NK-92 treated with Interleukin-12 subunit alpha and Interleukin-12 subunit beta, amount 100 ng/mL, for 24 hours (cell line): ENCODE measurements at regions not wholly inside any gene's neighbourhood (a gene's known extent, or its start where the extent isn't known, plus 50 kb on each side); places are given as distances from the start of the nearest gene placed in this dataset.
"Not testable (repeated sequence)": the region's sequence is repeated elsewhere in the genome, so short reads cannot be mapped to it uniquely, and the experiment has no call there.

Source experiments
- DNase-seq: peaks from one replicate; lab custom pipeline; 2025; lab: John Stamatoyannopoulos, UW

DNA sequence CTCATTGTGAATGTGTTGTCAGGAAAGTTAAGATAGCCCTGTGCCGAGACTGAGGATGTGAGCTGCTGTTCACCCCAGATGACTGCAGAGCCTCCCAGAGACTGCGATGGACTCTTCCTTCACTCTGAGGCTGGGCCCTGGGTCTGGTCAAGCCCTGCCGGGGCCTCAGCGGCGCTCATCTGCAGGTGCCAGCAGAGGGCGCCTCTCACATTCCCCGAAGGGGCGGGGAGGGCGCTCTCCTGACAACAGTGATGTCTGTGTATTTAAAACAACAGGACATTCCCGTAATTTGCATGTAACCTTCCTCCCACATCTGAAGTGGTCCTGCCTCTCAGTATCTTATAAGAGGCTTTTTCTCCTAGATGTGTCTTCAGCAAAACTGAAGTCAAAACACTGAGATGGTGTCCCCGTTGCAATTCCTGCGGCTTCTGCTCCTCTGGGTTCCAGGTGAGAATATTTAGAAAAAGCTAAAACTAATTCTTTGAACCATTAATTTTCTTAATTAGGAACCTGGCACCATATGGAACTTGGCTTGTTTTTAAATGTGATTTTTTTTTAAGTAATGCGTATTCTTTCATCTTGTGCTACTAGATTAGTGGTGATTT, 1377.9 kb downstream of the RPIA start:
- DNase-seq: peak; percentile 4

DNA sequence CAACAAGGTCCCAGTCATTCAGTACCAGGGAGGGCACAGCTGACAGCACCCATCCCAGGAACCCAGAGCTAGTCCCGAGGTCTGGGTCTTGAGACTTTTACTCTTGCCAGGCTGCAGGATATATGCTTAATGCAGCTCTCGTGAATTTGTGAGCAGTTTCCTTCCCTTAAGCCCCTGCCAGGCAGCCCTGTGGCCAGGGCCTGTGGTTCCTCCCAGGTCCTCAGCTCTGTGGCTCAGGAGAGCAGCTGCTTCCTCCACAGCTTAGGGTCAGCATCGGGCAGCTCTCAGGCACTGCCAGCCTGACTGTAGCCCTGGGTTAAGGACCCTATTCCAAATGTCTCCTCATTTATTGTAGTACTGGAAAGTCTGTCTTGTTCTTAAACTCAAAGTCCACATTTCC, 1384.8 kb downstream of the RPIA start:
- DNase-seq: no peak

DNA sequence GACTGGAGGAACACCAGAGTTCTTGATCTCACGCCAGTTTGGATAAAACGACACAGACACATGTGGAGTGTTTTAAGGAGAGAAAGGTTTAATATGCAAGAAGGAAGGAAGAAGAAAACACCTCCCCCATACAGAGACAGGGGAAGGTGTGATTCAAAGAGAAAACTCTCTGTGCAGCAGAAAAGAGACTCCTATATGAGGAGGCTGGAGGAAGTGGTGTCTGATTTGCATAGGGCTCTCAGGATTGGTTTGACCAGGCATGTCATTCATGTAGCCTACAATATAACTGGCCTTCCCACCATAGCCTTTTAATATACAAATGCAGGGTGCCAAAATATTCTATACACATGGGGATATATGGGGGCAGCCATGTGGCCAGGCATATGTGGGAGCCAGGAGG, 1386.5 kb downstream of the RPIA start:
- no peak for DNase-seq

DNA sequence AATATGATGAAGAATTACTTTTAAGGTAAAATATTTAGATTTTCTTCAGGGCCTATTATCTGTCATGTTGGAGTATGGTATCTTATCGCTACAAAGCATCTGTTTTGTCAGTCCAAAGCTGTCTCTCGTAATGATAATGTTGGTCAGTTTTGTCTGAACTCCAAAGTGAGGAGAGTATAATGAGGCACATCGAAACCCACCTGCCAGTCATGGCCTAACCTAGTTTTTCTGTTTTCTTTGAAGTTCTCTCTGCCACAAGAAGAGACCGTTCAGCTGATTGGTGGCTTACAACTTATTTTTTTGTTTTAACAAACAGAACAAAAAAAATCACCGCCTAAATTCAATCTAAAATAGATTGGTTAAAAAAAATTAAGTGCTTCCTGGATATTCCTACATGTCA, 1387.9 kb downstream of the RPIA start:
- no peak for DNase-seq

DNA sequence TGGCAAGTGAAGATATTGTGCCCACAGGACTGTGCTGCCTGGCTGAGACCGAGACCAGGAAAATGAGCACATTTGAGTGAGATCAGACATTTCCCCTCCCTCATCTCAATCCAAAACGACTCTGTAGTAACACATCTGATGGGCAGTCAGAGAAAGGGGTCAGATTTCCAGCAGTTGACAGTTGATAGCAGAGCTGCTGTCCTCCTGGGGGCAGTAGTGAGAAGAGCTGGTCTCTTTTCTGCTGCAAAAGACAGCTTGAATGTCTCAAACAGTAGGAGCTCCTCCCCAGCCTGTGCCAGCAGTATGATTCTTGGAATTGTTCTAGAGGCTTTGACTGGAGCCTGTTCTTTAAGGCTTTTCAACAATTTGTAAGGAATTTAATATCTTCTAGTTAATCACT, 1396.3 kb downstream of the RPIA start:
- not testable (repeated sequence) for DNase-seq

DNA sequence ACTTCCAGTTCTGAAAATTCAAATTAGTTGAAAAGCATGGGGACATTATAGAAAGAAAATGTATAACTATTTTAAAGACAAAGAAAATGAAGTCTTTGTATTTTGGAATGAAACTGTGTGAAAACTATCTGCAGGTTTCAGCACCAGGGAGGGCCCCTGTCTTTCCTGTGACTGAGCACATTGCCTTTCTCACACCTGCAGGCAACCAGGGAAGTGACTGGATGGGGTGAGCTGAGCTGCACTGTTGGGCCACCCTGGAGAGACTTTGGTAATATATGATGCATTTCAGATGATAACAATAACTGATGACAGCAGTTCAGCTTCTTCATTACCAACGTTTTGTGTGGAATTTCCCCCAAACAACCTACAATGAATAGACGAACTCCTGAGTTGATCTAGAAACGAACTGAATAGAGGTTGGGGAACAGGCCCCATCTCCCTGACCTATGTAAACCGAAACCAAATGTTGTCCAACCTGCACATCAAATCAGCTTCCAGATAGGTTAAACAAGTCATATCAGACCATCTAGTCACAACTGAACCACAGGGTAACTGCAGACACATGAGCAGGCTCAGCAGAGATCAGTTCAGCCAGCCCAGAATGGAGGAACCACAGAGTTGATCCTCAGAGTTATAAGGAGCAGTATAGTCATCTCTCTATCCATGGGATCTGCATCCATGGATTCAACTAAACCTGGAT, 1402.2 kb downstream of the RPIA start:
- DNase-seq: not testable (repeated sequence)

DNA sequence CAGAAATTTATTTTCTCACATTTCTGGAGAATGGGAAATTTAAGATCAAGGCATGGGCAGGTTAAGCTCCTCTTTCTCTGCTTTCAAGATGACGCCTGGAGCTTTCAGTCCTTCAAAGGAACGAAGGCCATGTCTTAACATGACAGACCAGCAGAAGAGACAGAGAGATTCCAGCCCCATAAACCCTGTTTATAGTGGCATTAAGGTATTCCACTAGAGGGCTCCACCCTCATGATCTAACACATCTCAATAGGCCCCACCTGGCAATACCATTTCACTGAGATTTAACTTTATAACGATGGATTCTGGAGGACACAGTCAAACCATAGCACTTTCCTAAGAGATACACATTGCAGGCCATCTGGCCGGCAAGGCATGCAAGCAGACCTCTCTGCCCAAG, 1406.1 kb downstream of the RPIA start:
- DNase-seq: not testable (repeated sequence)

DNA sequence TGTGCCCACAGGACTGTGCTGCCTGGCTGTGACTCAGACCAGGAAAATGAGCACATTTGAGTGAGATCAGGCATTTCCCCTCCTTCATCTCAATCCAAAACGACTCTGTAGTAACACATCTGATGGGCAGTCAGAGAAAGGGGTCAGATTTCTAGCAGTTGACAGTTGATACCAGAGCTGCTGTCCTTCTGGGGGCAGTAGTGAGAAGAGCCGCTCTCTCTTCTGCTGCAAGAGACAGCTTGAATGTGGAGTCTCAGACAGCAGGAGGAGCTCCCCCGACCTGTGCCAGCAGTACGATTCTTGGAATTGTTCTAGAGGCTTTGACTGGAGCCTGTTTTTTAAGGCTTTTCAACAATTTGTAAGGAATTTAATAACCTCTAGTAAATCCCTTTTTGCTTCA, 1413.7 kb downstream of the RPIA start:
- DNase-seq: not testable (repeated sequence)

DNA sequence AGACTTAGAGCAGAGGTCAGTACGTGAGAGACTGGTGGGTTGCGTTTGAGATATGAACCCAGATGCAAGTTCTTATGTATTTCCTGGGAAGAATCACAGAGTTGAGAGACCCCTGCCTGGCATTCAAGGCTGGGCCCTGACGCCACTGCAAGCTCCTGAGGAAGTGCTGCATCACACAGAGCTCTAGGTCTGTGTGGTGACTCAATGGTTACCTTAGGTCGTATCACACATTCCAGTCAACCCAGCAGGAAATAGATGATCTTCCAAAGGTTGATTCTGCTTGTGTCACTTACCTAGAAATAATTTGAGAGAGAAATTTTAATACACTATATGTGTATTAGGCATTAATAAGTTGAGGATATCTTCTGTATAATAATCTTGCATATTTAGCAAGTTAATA, 1431.9 kb downstream of the RPIA start:
- DNase-seq: not testable (repeated sequence)

DNA sequence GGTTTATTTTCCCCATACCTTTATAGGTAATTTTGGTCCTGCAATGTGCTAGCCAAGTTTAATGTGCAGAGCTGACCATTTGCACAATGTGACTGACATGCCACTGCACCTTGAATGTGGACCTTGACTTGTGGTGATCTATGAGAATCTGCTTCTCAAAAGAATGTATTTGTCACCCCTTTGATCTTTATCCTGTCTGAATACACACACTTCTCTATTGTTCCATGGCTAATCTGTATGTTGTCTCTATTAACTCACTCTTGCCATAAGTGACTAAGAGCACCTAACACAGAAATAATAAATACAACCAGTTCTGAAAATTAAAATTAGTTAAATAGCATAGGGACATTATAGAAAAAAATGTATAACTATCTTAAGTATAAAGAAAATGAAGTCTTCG, 1447.6 kb downstream of the RPIA start:
- not testable (repeated sequence) for DNase-seq

DNA sequence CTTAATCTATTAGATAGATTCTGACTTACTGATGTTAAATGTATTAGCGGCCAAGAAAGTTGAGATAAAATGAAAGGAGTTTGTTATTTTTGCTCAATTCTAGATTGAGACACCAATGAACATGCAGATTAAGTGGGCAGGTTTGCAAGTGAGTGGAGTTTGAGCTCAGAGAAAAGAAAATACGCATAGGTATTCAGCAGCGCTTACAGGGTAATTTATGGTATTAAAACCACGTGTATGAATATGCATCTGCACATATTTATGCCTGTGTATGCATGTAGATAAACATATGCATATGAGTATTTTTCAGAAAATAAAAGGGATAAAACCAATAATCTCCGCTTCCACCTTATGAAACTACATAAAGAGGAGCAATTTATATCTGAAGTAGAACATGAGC, 1450.1 kb downstream of the RPIA start:
- not testable (repeated sequence) for DNase-seq

DNA sequence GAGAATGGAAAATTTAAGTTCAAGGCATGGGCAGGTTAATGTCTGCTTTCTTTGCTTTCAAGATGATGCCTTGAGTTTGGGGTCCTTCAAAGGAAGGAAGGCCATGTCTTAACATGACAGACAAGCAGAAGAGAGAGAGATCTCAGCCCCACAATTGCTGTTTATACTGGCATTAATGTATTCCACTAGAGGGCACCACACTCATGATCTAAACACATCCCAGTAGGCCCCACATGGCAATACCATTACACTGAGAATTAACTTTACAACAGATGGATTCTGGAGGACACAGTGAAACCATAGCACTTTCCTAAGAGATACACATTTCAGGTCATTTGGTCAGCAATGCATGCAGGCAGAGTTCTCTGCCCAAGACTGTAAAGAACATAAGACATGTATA, 1460.3 kb downstream of the RPIA start:
- DNase-seq: not testable (repeated sequence)

DNA sequence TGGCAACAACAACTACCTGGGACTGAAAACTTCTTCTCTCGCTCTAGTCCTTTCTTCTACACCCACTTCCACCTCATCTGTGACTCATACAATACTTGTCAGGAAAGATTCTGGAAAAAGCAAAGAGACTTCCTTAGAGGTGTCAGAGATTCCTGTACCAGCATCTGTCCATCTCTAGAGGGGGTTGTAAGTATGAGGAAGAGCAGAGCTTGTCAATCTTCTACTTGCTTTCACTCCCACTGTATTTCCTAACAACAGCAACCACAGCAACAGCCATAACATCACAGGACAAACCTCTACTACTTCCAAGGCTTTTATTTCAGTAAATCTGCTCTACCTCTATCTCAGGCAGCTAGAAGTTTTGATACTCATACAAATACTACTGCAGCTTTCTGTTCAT, 1479.5 kb downstream of the RPIA start:
- not testable (repeated sequence) for DNase-seq

DNA sequence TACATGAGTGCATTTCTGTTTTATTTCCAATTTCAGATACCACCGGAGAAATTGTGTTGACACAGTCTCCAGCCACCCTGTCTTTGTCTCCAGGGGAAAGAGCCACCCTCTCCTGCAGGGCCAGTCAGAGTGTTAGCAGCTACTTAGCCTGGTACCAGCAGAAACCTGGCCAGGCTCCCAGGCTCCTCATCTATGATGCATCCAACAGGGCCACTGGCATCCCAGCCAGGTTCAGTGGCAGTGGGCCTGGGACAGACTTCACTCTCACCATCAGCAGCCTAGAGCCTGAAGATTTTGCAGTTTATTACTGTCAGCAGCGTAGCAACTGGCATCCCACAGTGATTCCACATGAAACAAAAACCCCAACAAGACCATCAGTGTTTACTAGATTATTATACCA, 1481.6 kb downstream of the RPIA start:
- not testable (repeated sequence) for DNase-seq

DNA sequence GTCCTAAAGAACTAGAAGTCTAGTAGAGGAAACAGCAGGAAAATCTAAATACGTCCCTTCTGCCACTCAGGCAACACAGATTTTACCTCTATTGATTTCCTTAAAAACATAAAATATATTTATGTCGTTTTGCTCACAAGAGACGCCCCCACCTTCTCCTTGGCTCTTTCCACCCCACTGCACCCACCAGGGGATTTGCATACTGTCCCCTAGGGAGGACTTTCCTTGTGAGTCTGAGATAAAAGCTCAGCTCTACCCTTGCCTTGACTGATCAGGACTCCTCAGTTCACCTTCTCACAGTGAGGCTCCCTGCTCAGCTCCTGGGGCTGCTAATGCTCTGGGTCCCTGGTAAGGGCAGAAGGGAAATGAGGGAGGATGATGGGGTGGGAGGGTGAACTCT, 1488.1 kb downstream of the RPIA start:
- DNase-seq: not testable (repeated sequence)

DNA sequence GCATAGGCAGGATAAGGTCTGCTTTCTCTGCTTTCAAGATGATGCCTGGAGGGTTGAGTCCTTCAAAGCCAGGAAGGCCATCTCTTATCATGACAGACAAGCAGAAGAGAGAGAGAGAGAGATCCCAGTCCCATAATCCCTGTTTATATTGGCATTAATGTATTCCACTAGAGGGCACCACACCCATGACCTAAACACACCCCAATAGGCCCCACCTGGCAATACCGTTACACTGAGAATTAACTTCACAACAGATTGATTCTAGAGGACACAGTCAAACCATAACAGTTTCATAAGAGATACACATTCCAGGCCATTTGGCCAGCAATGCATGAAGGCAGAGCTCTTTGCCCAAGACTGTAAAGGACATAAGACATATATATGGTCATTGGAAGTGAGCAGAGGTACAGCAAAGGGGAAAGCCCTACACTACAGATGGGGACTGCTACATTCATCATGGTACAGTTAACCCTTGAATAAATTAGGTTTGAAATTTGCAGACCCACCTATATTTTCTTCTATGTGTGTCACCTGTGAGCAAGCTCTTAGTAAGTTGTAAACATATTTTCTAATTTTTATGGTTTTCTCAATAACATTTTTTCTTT, 1516.1 kb downstream of the RPIA start:
- no peak for DNase-seq

DNA sequence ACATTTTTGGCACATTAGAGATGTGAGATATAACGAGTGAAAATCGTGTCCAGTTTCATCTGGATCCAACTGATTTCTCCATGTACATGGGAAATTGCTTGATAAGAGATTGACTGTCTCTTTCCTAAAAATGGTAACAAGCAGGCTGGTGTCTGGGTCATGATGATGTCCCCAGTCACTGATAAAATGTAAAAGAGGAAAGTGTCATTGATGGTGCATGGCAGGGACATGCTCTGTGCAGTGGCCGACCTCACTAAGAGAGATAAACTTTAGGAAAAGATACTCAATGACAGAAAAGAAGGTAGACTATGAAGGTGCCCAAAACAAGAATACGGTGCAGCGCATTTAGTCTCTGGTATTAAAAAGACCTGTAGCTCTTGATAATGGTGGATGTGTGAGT, 1517.5 kb downstream of the RPIA start:
- no peak for DNase-seq

DNA sequence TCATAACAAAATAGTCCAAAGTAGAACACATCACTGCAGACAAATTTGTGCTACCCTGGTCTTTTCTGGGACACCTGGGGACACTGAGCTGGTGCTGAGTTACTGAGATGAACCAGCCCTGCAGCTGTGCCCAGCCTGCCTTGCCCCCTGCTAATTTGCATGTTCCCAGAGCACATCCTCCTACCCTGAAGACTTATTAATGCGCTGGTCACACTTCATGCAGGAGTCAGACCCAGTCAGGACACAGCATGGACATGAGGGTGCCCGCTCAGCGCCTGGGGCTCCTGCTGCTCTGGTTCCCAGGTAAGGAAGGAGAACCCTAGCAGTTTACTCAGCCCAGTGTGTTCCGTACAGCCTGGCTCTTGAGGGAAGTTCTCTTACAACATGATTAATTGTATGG, 1518.3 kb downstream of the RPIA start:
- no peak for DNase-seq

DNA sequence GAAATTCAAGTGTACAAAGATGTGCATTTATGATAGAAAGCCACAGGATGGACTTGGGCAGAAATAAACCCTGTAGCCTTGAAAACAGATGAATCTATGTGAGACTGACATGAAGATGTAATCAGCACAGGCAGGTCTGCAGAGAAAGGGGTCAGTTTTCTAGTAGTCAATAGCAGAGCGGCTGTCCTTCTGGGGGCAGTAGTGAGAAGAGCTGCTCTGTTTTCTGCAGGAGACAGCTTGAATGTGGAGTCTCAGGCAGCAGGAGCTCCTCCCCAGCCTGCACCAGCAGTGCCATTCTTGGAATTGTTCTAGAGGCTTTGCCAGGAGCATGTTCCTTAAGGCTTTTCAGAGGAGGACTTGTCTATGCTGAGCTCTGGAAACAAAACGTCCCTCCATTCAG, 1524.4 kb downstream of the RPIA start:
- not testable (repeated sequence) for DNase-seq

DNA sequence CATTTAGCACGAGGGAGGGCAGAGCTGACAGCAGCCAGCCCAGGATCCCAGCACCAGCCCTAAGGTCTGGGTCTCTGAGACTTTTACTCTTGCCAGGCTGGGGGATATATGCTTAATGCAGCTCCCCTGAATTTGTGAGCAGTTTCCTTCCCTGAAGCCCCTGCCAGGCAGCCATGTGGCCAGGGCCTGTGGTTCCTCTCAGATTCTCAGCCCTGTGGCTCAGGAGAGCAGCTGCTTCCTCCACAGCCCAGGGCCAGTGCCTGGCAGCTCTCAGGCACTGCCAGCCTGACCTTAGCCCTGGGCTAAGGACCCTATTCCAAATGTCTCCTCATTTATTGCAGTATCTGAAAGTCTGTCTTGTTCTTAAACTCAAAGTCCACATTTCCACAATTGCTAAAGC, 1525.3 kb downstream of the RPIA start:
- not testable (repeated sequence) for DNase-seq

DNA sequence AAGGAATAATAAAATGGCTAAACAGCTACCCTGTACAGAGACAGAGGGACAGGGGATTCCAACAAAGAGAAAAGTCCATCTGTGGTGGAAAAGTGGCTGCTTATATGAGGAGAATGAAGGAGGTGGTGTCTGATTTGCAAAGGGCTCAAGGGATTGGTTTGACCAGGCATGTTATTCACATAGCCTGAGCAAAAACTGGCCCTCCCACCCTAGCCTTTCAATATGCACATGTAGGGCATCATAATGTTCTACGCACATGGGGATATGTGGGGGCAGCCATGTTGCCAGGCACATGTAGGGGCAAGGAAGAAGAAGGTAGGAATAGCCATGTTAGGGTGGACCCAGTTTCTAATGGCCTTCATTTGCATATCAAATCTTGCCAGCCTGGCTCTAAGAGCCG, 1527.1 kb downstream of the RPIA start:
- DNase-seq: not testable (repeated sequence)

DNA sequence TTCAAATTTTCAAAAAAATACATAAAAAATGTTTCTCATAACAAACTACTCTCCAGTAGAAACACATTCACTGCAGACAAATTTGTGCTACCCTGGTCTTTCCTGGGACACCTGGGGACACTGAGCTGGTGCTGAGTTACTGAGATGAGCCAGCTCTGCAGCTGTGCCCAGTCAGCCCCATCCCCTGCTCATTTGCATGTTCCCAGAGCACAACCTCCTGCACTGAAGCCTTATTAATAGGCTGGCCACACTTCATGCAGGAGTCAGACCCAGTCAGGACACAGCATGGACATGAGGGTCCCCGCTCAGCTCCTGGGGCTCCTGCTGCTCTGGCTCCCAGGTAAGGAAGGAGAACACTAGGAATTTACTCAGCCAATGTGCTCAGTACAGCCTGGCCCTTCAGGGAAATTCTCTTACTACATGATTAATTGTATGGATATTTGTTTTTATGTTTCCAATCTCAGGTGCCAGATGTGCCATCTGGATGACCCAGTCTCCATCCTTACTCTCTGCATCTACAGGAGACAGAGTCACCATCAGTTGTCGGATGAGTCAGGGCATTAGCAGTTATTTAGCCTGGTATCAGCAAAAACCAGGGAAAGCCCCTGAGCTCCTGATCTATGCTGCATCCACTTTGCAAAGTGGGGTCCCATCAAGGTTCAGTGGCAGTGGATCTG, 1529.3 kb downstream of the RPIA start:
- not testable (repeated sequence) for DNase-seq

DNA sequence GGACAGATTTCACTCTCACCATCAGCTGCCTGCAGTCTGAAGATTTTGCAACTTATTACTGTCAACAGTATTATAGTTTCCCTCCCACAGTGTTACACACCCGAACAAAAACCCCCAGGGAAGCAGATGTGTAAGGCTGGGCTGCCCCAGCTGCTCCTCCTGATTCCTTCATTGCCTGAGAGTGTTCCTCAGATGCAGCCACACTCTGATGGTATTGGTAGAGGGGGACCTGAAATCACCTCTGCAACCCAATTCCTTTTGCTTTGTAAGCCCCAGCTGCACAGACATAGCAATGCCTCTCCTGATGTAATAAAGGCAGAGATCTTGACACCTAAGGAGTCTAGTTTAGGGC, 1529.8 kb downstream of the RPIA start:
- no peak for DNase-seq
